Cardiac muscle cell (in vitro differentiated cells and primary cell): ENCODE measurements at regions not wholly inside any gene's neighbourhood (a gene's known extent, or its start where the extent isn't known, plus 50 kb on each side); places are given as distances from the start of the nearest gene placed in this dataset.

Experiments
- DNase-seq, 2 donors: peaks; one replicate each; pipeline versions ENCODE4 v3.0.0 to v3.0.0-alpha.2; 2010 to 2017; ENCODE audit warnings: low read depth in 1 of 2, low spot score in 1 of 2
- H3K27ac ChIP-seq: fragments of 200-600 bp; sonication (generic); 2 replicates; pipeline ENCODE4 v1.5.1; 2016
- H3K27me3 ChIP-seq: fragments of 200-600 bp; sonication (generic); 2 replicates; pipeline ENCODE4 v1.6.0; 2016; ENCODE audit warnings: control low read depth
- H3K36me3 ChIP-seq: fragments of 200-600 bp; sonication (generic); 2 replicates; pipeline ENCODE4 v1.5.1; 2016; ENCODE audit warnings: control low read depth
- H3K4me1 ChIP-seq: fragments of 200-600 bp; sonication (generic); 2 replicates; pipeline ENCODE4 v1.8.1; 2017; ENCODE audit warnings: low read depth, mild to moderate bottlenecking, mixed run types
- H3K4me3 ChIP-seq: fragments of 200-600 bp; sonication (generic); 2 replicates; pipeline ENCODE4 v1.5.1; 2016; ENCODE audit warnings: mild to moderate bottlenecking
- H3K9me3 ChIP-seq: fragments of 200-600 bp; sonication (generic); 2 replicates; pipeline ENCODE4 v1.5.1; 2017; ENCODE audit warnings: low read depth, mild to moderate bottlenecking, control low read depth
- TF ChIP-seq, protein P1 (sequence below): IDR thresholded peaks from 2 replicates; pipeline ENCODE4 v1.5.1; 2012; ENCODE audit warnings: low read depth, mild to moderate bottlenecking, low read length

DNA sequence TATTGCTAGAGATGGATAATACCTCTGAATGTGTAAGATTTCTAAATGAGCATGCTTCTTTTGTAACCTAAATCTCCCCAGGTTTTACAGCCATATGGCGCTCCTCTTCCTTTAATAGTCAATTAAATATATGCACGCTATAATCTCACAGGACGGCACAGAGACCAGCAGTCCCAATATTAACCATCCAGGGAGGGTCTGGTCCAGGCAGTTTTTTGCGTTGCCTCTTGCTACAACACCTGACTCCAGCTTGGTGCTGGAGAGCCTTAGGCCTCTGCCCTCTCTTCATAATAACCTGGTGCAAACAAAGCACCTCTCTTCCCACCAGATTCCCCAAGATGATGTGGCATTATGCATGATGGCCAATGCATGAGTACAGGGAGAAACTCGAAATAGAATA is 183.4 kb downstream of the LY86 start:
- no peaks in the 10 kb centered on the region for H3K9me3 ChIP-seq
- no peak for DNase-seq
- H3K36me3 ChIP-seq, result no peaks in the 10 kb centered on the region
- peaks cover 9% of the 10 kb centered on the region for H3K4me1 ChIP-seq
- no peaks in the 10 kb centered on the region for H3K27me3 ChIP-seq
- H3K27ac ChIP-seq, result no peak overlapping the region
- H3K4me3 ChIP-seq, result no peak overlapping the region
- TF ChIP-seq, protein P1, sequence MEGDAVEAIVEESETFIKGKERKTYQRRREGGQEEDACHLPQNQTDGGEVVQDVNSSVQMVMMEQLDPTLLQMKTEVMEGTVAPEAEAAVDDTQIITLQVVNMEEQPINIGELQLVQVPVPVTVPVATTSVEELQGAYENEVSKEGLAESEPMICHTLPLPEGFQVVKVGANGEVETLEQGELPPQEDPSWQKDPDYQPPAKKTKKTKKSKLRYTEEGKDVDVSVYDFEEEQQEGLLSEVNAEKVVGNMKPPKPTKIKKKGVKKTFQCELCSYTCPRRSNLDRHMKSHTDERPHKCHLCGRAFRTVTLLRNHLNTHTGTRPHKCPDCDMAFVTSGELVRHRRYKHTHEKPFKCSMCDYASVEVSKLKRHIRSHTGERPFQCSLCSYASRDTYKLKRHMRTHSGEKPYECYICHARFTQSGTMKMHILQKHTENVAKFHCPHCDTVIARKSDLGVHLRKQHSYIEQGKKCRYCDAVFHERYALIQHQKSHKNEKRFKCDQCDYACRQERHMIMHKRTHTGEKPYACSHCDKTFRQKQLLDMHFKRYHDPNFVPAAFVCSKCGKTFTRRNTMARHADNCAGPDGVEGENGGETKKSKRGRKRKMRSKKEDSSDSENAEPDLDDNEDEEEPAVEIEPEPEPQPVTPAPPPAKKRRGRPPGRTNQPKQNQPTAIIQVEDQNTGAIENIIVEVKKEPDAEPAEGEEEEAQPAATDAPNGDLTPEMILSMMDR, result no peak

- no peak overlapping the region for H3K4me3 ChIP-seq
- H3K27ac ChIP-seq, result peak overlapping the region; percentile 57
- peak in 1 of 2 donors; percentile 9 for DNase-seq
- no peaks in the 10 kb centered on the region for H3K9me3 ChIP-seq
- H3K27me3 ChIP-seq, result no peaks in the 10 kb centered on the region
- TF ChIP-seq, protein P1, result no peak
- H3K36me3 ChIP-seq, result no peaks in the 10 kb centered on the region
- H3K4me1 ChIP-seq, result peaks cover 9% of the 10 kb centered on the region
Measured at GRCh38 chr6:6772751-6773150, 184.2 kb downstream of the LY86 start.

DNA sequence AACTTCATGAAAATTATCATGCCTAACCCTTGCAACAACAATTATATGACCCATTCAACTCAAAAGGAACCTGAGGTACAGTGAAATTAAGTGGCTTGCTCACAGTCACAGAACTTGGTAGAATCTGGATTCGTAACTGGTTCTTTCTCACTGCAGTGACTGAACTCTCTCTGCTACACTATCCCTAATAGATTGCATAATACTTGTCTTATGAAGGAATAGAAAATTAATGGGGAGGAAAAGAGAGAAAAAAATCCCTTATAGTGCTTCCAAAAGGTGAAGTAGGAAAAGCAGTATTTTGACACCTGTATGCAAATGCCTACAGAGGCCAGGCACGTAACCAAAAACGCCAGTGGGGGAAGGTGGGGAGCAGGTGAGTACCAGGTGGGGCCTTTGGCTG is 186.6 kb downstream of the LY86 start:
- Histone ChIP-seq H3K4me1 (peaks cover 9% of the 10 kb centered on the region), H3K36me3 (no peaks in the 10 kb centered on the region), H3K27me3 (no peaks in the 10 kb centered on the region), H3K27ac (no peak overlapping the region), H3K4me3 (no peak overlapping the region), H3K9me3 (no peaks in the 10 kb centered on the region)
- TF ChIP-seq, protein P1, result no peak
- DNase-seq, result no peak

- Histone ChIP-seq H3K27ac (no peak overlapping the region), H3K36me3 (no peaks in the 10 kb centered on the region), H3K9me3 (no peaks in the 10 kb centered on the region), H3K4me1 (peaks cover 7% of the 10 kb centered on the region), H3K27me3 (no peaks in the 10 kb centered on the region), H3K4me3 (no peak overlapping the region)
- DNase-seq, result no peak
- TF ChIP-seq, protein P1, result no peak
Measured at GRCh38 chr6:6780231-6780630, 191.7 kb downstream of the LY86 start.

DNA sequence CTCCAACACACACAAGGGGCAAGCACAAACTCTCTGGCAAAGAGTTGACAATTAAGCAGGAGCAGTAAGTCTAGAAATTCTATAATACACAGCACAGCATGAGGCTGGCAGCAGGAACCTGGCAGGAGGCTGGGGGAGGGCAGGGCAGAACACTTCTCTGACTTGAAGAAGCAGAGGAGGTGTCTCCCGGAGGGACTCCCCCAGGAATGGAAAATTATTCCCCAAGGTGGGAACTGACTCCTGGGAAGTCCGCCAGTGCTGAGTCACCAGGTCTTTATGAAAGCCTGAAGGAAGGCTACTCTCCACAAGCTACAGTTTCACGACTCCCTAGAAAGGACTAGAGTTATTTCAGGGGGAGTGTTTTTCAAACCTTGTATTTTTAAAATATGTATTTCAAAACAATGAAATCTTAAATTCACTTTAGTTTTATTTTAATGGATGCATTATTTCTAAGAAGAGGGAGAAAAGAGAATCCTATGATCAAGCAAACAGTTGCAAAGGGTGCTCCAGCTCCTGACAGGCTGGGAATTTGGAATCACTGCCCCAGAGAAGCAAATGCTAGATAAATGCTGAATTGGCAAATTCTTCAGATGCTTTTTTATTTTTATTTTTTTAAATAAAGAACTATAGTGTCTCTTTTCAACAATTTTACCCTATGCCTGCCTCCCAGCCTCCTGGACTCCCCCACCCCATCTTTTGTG is 192.8 kb downstream of the LY86 start:
- Histone ChIP-seq H3K9me3 (no peaks in the 10 kb centered on the region), H3K27me3 (no peaks in the 10 kb centered on the region), H3K4me1 (peaks cover 7% of the 10 kb centered on the region), H3K27ac (no peak overlapping the region), H3K4me3 (no peak overlapping the region), H3K36me3 (no peaks in the 10 kb centered on the region)
- TF ChIP-seq, protein P1, result no peak
- DNase-seq, result peak in 1 of 2 donors; percentile 82
